A673 (cell line): ENCODE measurements at regions not wholly inside any gene's neighbourhood (a gene's known extent, or its start where the extent isn't known, plus 50 kb on each side); places are given as distances from the start of the nearest gene placed in this dataset.

Source experiments
- BruUV-seq: library from RNA; stranded (reverse); fragments of 400-500 nt; replicated peaks from 2 replicates; lab custom pipeline; 2021; lab: Mats Ljungman, UMichigan
- CTCF ChIA-PET: fragments of 300-600 bp; sonication (Branson Sonifier 250); formaldehyde crosslinking; loops from one replicate; lab custom pipeline; 2022; ENCODE audit warnings: antibody characterized with exemption; lab: Charles Lee
- POLR2A ChIA-PET: fragments of 300-600 bp; sonication (Branson Sonifier 250); formaldehyde crosslinking; loops from one replicate; lab custom pipeline; 2022; ENCODE audit warnings: antibody characterized with exemption; ENCODE audit not compliant: low non-redundant PET; lab: Charles Lee
- DNase-seq: peaks from one replicate; pipeline ENCODE4 v3.0.0-alpha.2; 2015; ENCODE audit warnings: low spot score
- H3K27ac ChIP-seq: fragments of 200-600 bp; sonication (generic); 2 replicates; pipeline ENCODE4 v1.5.1; 2016; ENCODE audit warnings: mixed run types, low read depth, mild to moderate bottlenecking, mixed read lengths, antibody characterized with exemption, low read length; ENCODE audit not compliant: poor library complexity, severe bottlenecking
- H3K27me3 ChIP-seq: fragments of 200-600 bp; sonication (generic); replicated peaks from 2 replicates; pipeline ENCODE4 v1.6.1; 2017; ENCODE audit warnings: mixed run types, low read depth, mild to moderate bottlenecking, mixed read lengths, antibody characterized with exemption, low read length; ENCODE audit not compliant: insufficient read depth, poor library complexity
- H3K36me3 ChIP-seq: fragments of 200-600 bp; sonication (generic); 2 replicates; pipeline ENCODE4 v1.6.1; 2016; ENCODE audit warnings: mixed run types, mild to moderate bottlenecking, mixed read lengths, antibody characterized with exemption, low read length; ENCODE audit not compliant: insufficient read depth, poor library complexity, severe bottlenecking
- H3K4me1 ChIP-seq: fragments of 200-600 bp; sonication (generic); 2 replicates; pipeline ENCODE4 v1.6.1; 2017; ENCODE audit warnings: mixed run types, mild to moderate bottlenecking, mixed read lengths, antibody characterized with exemption, low read length; ENCODE audit not compliant: insufficient read depth, poor library complexity, severe bottlenecking
- H3K4me3 ChIP-seq: fragments of 200-600 bp; sonication (generic); 2 replicates; pipeline ENCODE4 v1.5.1; 2016; ENCODE audit warnings: low read depth, mixed run types, mild to moderate bottlenecking, mixed read lengths, low read length; ENCODE audit not compliant: poor library complexity, severe bottlenecking
- H3K9me3 ChIP-seq: fragments of 200-600 bp; sonication (generic); 2 replicates; pipeline ENCODE4 v1.6.1; 2016; ENCODE audit warnings: mixed run types, low read depth, mild to moderate bottlenecking, mixed read lengths, antibody characterized with exemption, low read length; ENCODE audit not compliant: poor library complexity, severe bottlenecking
- EZH2 ChIP-seq: fragments of 200-600 bp; sonication (generic); IDR thresholded peaks from 2 replicates; pipeline ENCODE4 v1.6.1; 2017; ENCODE audit warnings: borderline replicate concordance, low read depth, mild to moderate bottlenecking, mixed read lengths, antibody characterized with exemption, low read length; ENCODE audit not compliant: poor library complexity, severe bottlenecking
- intact Hi-C: fragments of 100-400 bp; cut with micrococcal nuclease; formaldehyde crosslinking; loops from one replicate; pipeline ENCODE4 v1.10.0; 2022; ENCODE audit not compliant: unreplicated experiment
- TF ChIP-seq, protein P1 (sequence below): fragments of 300-800, 200-600 bp; sonication (generic); conservative IDR thresholded peaks from 2 replicates; pipeline ENCODE4 v1.5.1; 2017; ENCODE audit warnings: low read depth, mild to moderate bottlenecking, antibody characterized with exemption, low read length, moderate library complexity, mixed read lengths

GRCh38 chr18:38239606-38240005 lies 674.0 kb upstream of the CELF4 start:
- ChIA-PET POLR2A (no interaction called here), CTCF (no interaction called here)
- Histone ChIP-seq H3K36me3 (no peaks in the 10 kb centered on the region), H3K4me3 (no peak overlapping the region), H3K4me1 (no peaks in the 10 kb centered on the region), H3K27ac (no peak overlapping the region), H3K9me3 (peaks cover 6% of the 10 kb centered on the region), H3K27me3 (no peaks in the 10 kb centered on the region)
- no peak for TF ChIP-seq EZH2
- TF ChIP-seq, protein P1, sequence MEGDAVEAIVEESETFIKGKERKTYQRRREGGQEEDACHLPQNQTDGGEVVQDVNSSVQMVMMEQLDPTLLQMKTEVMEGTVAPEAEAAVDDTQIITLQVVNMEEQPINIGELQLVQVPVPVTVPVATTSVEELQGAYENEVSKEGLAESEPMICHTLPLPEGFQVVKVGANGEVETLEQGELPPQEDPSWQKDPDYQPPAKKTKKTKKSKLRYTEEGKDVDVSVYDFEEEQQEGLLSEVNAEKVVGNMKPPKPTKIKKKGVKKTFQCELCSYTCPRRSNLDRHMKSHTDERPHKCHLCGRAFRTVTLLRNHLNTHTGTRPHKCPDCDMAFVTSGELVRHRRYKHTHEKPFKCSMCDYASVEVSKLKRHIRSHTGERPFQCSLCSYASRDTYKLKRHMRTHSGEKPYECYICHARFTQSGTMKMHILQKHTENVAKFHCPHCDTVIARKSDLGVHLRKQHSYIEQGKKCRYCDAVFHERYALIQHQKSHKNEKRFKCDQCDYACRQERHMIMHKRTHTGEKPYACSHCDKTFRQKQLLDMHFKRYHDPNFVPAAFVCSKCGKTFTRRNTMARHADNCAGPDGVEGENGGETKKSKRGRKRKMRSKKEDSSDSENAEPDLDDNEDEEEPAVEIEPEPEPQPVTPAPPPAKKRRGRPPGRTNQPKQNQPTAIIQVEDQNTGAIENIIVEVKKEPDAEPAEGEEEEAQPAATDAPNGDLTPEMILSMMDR: no peak
- intact Hi-C loops: no loop called here
- BruUV-seq: no TSS peak
- DNase-seq: no peak

DNA sequence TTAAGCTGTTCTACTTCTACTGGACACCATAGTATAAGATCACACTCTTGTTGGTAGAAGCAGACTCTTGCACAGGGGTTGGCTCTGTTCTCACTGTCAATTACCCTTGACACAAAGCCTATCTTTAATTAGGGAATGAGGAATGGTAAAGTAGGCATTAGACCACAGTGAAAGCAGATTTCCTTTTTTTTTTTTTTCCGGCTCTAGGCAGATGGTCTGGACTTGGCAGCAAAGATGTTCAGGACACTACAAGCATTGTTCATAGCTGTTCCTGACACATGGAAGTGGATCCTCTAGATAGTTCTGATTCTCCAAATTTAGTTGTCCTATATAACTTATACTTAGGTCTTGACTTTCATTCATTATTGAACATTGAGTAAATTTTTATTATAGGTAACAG lies 672.2 kb upstream of the CELF4 start:
- Histone ChIP-seq H3K9me3 (peaks cover 8% of the 10 kb centered on the region), H3K36me3 (no peaks in the 10 kb centered on the region), H3K27me3 (no peaks in the 10 kb centered on the region), H3K4me3 (no peak overlapping the region), H3K4me1 (no peaks in the 10 kb centered on the region), H3K27ac (no peak overlapping the region)
- ChIA-PET CTCF (no interaction called here), POLR2A (no interaction called here)
- no peak for TF ChIP-seq EZH2
- TF ChIP-seq, protein P1: no peak
- intact Hi-C loops: no loop called here
- BruUV-seq: no TSS peak
- DNase-seq: no peak

DNA sequence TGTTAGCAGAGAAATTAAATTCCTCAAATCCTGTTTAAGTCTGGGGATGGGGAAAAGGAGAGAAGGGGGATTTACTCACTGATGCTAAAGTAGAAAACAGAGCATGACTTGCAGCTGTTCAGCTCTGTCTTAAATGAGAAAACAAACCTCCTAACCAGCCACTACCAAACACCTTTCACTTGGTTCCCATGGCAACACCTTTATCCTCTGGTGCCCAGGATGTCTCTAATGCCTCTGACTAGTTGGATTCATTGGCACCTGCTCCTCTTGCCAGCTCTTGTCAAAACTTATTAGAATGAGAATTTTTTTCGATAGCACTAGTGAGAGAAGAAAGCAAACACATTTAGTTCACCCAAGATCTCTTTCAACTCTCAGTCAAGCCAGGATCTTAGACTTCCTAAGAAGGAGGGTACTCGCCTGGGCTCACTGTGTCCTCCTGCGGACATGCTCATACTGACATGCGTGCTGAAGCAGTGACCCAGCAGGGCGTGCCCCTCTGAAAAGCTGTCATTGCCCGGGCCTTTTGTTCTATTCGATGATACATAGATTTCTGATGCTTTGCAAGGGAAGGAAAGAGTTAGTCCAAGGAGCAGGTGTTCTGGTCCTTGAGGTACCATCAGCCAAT lies 656.0 kb upstream of the CELF4 start:
- DNase-seq: no peak
- Histone ChIP-seq H3K9me3 (peaks cover 4% of the 10 kb centered on the region), H3K36me3 (no peaks in the 10 kb centered on the region), H3K4me1 (no peaks in the 10 kb centered on the region), H3K4me3 (no peak overlapping the region), H3K27ac (no peak overlapping the region), H3K27me3 (no peaks in the 10 kb centered on the region)
- intact Hi-C loops: no loop called here
- ChIA-PET CTCF (no interaction called here), POLR2A (no interaction called here)
- BruUV-seq: no TSS peak
- TF ChIP-seq, protein P1: no peak
- TF ChIP-seq EZH2: no peak
